Stomach smooth muscle (tissue), 2 donors: ENCODE measurements at regions not wholly inside any gene's neighbourhood (a gene's known extent, or its start where the extent isn't known, plus 50 kb on each side); places are given as distances from the start of the nearest gene placed in this dataset.
"Not testable (repeated sequence)": the region's sequence is repeated elsewhere in the genome, so short reads cannot be mapped to it uniquely, and the experiment has no call there.

ENCODE experiments used
- H3K27ac ChIP-seq: one replicate; pipeline ENCODE4 v1.7.0; 2013; ENCODE audit warnings: mild to moderate bottlenecking, low read length, inconsistent platforms
- H3K27me3 ChIP-seq, 2 donors: one replicate each; pipeline ENCODE4 v1.7.0; 2013; ENCODE audit warnings: low read length in 2 of 2; ENCODE audit not compliant: insufficient read depth in 2 of 2, control insufficient read depth in 1 of 2
- H3K36me3 ChIP-seq, 2 donors: one replicate each; pipeline ENCODE4 v1.7.0; 2013; ENCODE audit warnings: low read length in 2 of 2; ENCODE audit not compliant: control insufficient read depth in 2 of 2, insufficient read depth in 2 of 2
- H3K4me1 ChIP-seq: one replicate; pipeline ENCODE4 v1.7.0; 2013; ENCODE audit warnings: low read length; ENCODE audit not compliant: control insufficient read depth, insufficient read depth
- H3K4me3 ChIP-seq, 2 donors: one replicate each; pipeline ENCODE4 v1.7.0; 2013; ENCODE audit warnings: low read length in 2 of 2
- H3K9ac ChIP-seq, 2 donors: one replicate each; pipeline ENCODE4 v1.7.0; 2013; ENCODE audit warnings: low read length in 2 of 2, mild to moderate bottlenecking in 1 of 2
- H3K9me3 ChIP-seq, 2 donors: one replicate each; pipeline ENCODE4 v1.7.0; 2013; ENCODE audit warnings: low read length in 2 of 2; ENCODE audit not compliant: control insufficient read depth in 2 of 2
- donor health status: healthy.
- donor health status: Pancreatic carcinoma.

GRCh38 chr13:89181041-89181440 lies 1509.9 kb downstream of the SLITRK5 start:
- Histone ChIP-seq H3K9ac (no peak overlapping the region), H3K4me1 (no peaks in the 10 kb centered on the region), H3K27ac (no peak overlapping the region), H3K9me3 (no peaks in the 10 kb centered on the region), H3K27me3 (no peaks in the 10 kb centered on the region), H3K4me3 (no peak overlapping the region), H3K36me3 (no peaks in the 10 kb centered on the region)

DNA sequence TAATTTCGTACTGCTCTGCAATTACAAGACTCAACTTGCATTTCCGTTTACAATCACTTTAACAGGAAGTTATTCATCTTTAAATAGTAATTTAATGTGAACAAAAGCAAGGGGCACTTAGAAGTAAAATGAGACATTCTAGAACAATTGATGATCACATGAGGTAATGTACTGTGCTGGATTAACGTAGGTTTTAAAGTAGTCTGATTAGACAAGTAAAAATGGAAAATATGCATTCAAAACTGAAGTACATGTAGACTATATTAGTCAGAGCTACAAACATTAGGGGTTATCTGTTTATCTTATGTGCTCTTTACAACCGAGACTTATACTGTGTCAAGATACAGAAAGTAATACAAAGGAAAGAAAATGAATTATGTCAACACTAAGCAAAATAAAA lies 1528.0 kb downstream of the SLITRK5 start:
- Histone ChIP-seq H3K9me3 (peaks cover 0 to 2% of the 10 kb centered on the region in 2 donors), H3K27ac (no peak overlapping the region), H3K4me1 (no peaks in the 10 kb centered on the region), H3K36me3 (no peaks in the 10 kb centered on the region), H3K9ac (no peak overlapping the region), H3K27me3 (no peaks in the 10 kb centered on the region), H3K4me3 (no peak overlapping the region)

DNA sequence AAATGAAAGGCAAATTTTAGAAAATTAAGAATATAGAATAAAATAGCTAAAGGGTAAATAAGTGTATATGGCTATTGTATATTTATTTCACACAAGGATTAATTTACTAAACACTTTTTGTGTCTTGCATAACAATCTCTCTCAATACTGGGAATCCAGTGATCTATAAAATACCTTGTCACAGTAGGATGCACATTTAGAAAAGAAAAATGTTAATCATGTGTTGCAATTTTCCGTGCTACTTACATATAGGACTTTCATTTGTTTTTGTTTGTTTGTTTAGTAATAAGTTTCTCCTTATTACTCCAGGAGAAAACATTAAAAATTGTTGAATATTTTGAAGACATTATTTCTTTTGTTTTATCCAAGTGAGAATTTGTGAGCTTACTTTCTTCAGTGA lies 1533.3 kb downstream of the SLITRK5 start:
- H3K9ac ChIP-seq, result no peak overlapping the region
- H3K36me3 ChIP-seq, result no peaks in the 10 kb centered on the region
- H3K27me3 ChIP-seq, result no peaks in the 10 kb centered on the region
- H3K27ac ChIP-seq, result no peak overlapping the region
- no peaks in the 10 kb centered on the region for H3K9me3 ChIP-seq
- no peak overlapping the region for H3K4me3 ChIP-seq
- H3K4me1 ChIP-seq, result no peaks in the 10 kb centered on the region

DNA sequence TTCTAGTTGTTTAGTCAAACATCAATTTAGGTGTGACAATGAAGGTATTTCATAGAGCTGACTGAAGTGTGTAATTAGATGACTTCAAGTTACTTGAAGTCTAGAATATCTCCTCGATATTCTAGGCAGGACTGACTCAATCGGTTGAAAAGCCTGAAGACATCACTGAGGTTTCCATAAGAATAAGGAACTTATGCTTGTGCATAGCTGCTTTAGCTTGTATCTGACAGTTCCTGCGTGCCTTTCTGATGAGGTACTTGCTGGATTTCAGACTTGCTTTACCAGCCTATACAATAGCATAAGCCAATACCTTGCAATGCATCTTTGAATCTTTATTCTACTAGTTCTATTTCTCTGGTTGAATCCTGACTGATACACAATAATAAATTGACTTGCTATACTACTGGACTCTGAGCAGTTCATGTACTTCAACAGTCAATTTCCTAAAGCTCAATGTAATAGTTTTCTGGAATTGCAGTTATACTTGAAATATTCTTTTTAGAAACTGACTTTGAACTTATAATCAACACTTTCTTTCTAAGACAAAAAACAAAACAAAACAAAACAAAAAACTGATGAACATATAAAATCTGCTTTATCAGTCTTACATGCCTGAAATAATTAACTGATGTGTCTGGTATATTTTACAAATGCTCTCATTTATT lies 1534.8 kb downstream of the SLITRK5 start:
- Histone ChIP-seq H3K36me3 (no peaks in the 10 kb centered on the region), H3K4me1 (no peaks in the 10 kb centered on the region), H3K4me3 (no peak overlapping the region), H3K27ac (no peak overlapping the region), H3K9ac (no peak overlapping the region), H3K27me3 (no peaks in the 10 kb centered on the region), H3K9me3 (no peaks in the 10 kb centered on the region)

DNA sequence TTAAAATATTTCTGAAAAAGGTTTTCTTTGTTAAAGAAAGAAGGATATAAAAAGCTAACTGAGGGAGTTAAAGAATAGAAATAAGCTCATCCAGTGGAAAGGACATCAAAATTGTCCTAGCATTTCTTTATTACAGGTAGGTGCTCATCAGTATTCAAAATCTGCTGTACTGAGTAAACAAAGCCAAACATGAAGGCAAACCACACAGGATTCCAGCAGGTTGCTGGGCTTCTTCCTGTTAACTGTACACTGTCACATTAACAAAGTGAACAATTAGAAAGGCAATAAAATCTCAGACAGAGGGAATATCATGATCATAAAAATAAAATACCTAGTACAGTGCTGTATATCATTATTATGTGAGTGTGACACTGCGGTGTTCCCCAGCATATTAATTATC lies 1541.0 kb downstream of the SLITRK5 start:
- Histone ChIP-seq H3K27ac (no peak overlapping the region), H3K27me3 (no peaks in the 10 kb centered on the region), H3K4me3 (no peak overlapping the region), H3K36me3 (no peaks in the 10 kb centered on the region), H3K4me1 (no peaks in the 10 kb centered on the region), H3K9ac (no peak overlapping the region), H3K9me3 (no peaks in the 10 kb centered on the region)

DNA sequence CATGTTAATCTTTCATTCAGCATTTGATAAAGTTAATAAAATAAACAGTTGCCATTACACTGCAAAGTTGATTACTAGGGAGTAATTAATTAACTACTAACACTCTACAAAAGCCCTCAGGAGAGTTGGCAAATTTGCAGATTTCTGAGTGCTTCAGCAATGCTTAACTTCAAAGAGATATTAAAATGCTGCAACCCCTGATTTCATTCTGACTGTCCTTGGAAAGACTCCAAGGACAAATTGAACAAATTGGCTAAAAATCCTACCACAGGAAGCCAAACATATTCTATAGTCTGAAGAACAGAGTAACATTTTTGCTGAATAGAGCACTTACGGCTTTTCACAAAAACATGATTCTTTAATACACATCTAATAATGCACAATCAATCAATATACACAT lies 1543.0 kb downstream of the SLITRK5 start:
- no peaks in the 10 kb centered on the region for H3K36me3 ChIP-seq
- no peaks in the 10 kb centered on the region for H3K9me3 ChIP-seq
- H3K4me1 ChIP-seq, result no peaks in the 10 kb centered on the region
- H3K27me3 ChIP-seq, result no peaks in the 10 kb centered on the region
- H3K9ac ChIP-seq, result no peak overlapping the region
- H3K4me3 ChIP-seq, result no peak overlapping the region
- no peak overlapping the region for H3K27ac ChIP-seq

DNA sequence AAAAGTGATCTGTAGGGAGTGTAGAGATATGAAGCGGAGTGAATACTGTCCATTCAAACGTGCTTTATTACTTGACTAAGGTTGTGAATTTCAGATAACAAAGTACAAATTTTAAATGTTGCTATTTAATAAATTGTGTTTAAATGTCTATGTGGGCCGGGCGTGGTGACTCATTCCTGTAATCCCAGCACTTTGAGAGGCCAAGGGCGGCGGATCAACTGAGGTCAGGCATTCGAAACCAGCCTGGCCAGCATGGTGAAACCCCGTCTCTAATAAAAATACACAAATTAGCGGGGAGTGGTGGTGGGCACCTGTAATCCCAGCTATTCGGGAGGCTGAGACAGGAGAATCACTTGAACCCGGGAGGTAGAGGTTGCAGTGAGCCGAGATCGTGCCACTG lies 1544.1 kb downstream of the SLITRK5 start:
- H3K36me3 ChIP-seq, H3K9ac ChIP-seq, H3K4me1 ChIP-seq, H3K27me3 ChIP-seq, H3K27ac ChIP-seq, H3K9me3 ChIP-seq, H3K4me3 ChIP-seq: not testable (repeated sequence)

- Histone ChIP-seq H3K4me1 (no peaks in the 10 kb centered on the region), H3K27me3 (no peaks in the 10 kb centered on the region), H3K36me3 (no peaks in the 10 kb centered on the region), H3K9ac (no peak overlapping the region), H3K4me3 (no peak overlapping the region), H3K9me3 (peaks cover 0 to 2% of the 10 kb centered on the region in 2 donors), H3K27ac (no peak overlapping the region)
Measured at GRCh38 chr13:89217813-89218212, 1546.6 kb downstream of the SLITRK5 start.

DNA sequence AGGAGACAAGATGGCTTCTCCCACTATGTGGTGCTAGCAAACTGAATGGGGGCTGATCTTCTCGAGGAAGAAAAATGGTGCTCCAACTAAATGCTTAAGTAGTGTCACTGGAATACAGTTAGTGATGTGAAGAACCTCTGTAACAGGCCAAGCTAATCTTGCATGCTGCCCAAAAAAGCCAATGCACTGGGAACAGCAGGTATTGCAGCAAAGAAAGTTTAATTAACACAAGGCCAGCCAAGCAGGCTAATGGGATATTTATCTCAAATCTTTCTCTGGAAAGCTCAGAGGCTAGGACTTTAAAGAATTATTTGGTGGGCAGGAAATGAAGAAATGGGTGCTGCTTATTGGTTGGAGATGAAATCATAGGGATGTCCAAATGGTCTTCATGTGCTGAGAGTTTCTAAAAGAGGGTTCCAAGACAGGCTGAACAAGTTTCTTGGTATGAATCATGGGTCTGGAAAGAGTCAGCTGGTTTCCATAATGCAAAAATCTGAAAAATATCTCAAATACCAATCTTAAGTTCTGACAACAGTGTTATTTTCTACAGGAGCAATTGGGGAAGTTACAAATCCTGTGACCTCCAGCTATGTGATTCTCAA lies 1550.5 kb downstream of the SLITRK5 start:
- Histone ChIP-seq H3K9me3 (peaks cover 0 to 2% of the 10 kb centered on the region in 2 donors), H3K27me3 (no peaks in the 10 kb centered on the region), H3K27ac (no peak overlapping the region), H3K4me1 (no peaks in the 10 kb centered on the region), H3K36me3 (no peaks in the 10 kb centered on the region), H3K4me3 (no peak overlapping the region), H3K9ac (no peak overlapping the region)

DNA sequence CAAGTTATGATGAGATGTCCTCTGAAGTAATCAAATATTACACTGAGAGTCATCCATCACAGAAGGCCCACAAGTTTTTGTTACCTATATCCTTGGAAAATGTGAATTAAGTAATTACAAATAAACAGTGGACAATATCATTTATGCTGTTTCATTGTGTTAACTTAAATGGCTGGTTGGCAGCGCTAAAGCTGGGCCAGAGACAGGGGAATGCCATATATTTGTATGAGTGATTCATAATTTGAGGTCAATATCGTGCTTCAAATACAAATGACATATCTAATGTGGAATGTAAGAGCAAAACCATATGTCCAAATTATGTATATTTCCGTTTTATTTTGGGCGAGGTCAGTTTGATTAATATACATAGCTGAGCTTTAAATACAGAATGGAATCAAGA lies 1556.2 kb downstream of the SLITRK5 start:
- Histone ChIP-seq H3K27ac (no peak overlapping the region), H3K27me3 (no peaks in the 10 kb centered on the region), H3K9ac (no peak overlapping the region), H3K4me1 (no peaks in the 10 kb centered on the region), H3K9me3 (peaks cover 0 to 2% of the 10 kb centered on the region in 2 donors), H3K36me3 (no peaks in the 10 kb centered on the region), H3K4me3 (no peak overlapping the region)

GRCh38 chr13:89238496-89238895 lies 1567.3 kb downstream of the SLITRK5 start:
- H3K9me3 ChIP-seq, result no peaks in the 10 kb centered on the region
- H3K4me3 ChIP-seq, result no peak overlapping the region
- H3K9ac ChIP-seq, result no peak overlapping the region
- no peaks in the 10 kb centered on the region for H3K27me3 ChIP-seq
- no peak overlapping the region for H3K27ac ChIP-seq
- H3K36me3 ChIP-seq, result no peaks in the 10 kb centered on the region
- H3K4me1 ChIP-seq, result no peaks in the 10 kb centered on the region
